NCI-H146 (cell line): ENCODE measurements at regions not wholly inside any gene's neighbourhood (a gene's known extent, or its start where the extent isn't known, plus 50 kb on each side); places are given as distances from the start of the nearest gene placed in this dataset.

Experiments
- DNase-seq: peaks from one replicate; lab custom pipeline; 2025; lab: John Stamatoyannopoulos, UW

GRCh38 chr2:29974086-29974485 is 52.7 kb upstream of the ALK start:
- DNase-seq, result no peak

GRCh38 chr2:29977284-29977683 is 55.9 kb upstream of the ALK start:
- DNase-seq, result no peak

- DNase-seq, result no peak
Measured at GRCh38 chr2:29981402-29981801, 60.0 kb upstream of the ALK start.

- no peak for DNase-seq
Measured at GRCh38 chr2:29983308-29983707, 61.9 kb upstream of the ALK start.

GRCh38 chr2:29987146-29987545 is 65.8 kb upstream of the ALK start:
- DNase-seq, result no peak

GRCh38 chr2:29990129-29990528 is 68.7 kb upstream of the ALK start:
- no peak for DNase-seq

- no peak for DNase-seq
Measured at GRCh38 chr2:29991086-29991485, 69.7 kb upstream of the ALK start.

GRCh38 chr2:29995241-29995640 is 73.9 kb upstream of the ALK start:
- no peak for DNase-seq

- DNase-seq, result no peak
Measured at GRCh38 chr2:30003128-30003527, 81.7 kb upstream of the ALK start.

GRCh38 chr2:30022444-30023071 is 101.2 kb upstream of the ALK start:
- no peak for DNase-seq

- no peak for DNase-seq
Measured at GRCh38 chr2:30024281-30024680, 102.9 kb upstream of the ALK start.

- DNase-seq, result peak; percentile 26
Measured at GRCh38 chr2:30026091-30027055, 105.0 kb upstream of the ALK start.

GRCh38 chr2:30029804-30030203 is 108.4 kb upstream of the ALK start:
- no peak for DNase-seq

GRCh38 chr2:30030361-30030760 is 109.0 kb upstream of the ALK start:
- DNase-seq, result no peak

GRCh38 chr2:30031184-30031583 is 109.8 kb upstream of the ALK start:
- no peak for DNase-seq

GRCh38 chr2:30034052-30034775 is 112.6 kb upstream of the YPEL5 start:
- DNase-seq, result no peak

- DNase-seq, result no peak
Measured at GRCh38 chr2:30037016-30037415, 109.8 kb upstream of the YPEL5 start.

GRCh38 chr2:30038419-30038818 is 108.4 kb upstream of the YPEL5 start:
- DNase-seq, result no peak

- DNase-seq, result no peak
Measured at GRCh38 chr2:30039101-30039500, 107.7 kb upstream of the YPEL5 start.

GRCh38 chr2:30040147-30040546 is 106.7 kb upstream of the YPEL5 start:
- DNase-seq, result no peak

- DNase-seq, result no peak
Measured at GRCh38 chr2:30041884-30042283, 104.9 kb upstream of the YPEL5 start.

GRCh38 chr2:30046396-30046795 is 100.4 kb upstream of the YPEL5 start:
- DNase-seq, result no peak

GRCh38 chr2:30046979-30047378 is 99.8 kb upstream of the YPEL5 start:
- DNase-seq, result no peak
